OCI-LY3 (cell line): ENCODE measurements at regions not wholly inside any gene's neighbourhood (a gene's known extent, or its start where the extent isn't known, plus 50 kb on each side); places are given as distances from the start of the nearest gene placed in this dataset.

Source experiments
- H2AFZ ChIP-seq: fragments of 200-600, 300-600 bp; shearing (Covaris generic); 2 replicates; pipeline ENCODE4 v1.6.0; 2014; ENCODE audit warnings: antibody characterized with exemption, low read depth, low read length
- H3K27ac ChIP-seq: fragments of 200-600, 300-600 bp; sonication (generic); 2 replicates; pipeline ENCODE4 v1.5.1; 2014; ENCODE audit warnings: mild to moderate bottlenecking, low read length, moderate library complexity, mixed read lengths
- H3K27me3 ChIP-seq: fragments of 200-600, 300-600 bp; sonication (generic); 2 replicates; pipeline ENCODE4 v1.6.1; 2014; ENCODE audit warnings: low read depth, low read length, mixed read lengths
- H3K36me3 ChIP-seq: fragments of 200-600, 300-600 bp; sonication (generic); replicated peaks from 2 replicates; pipeline ENCODE3; 2014; ENCODE audit warnings: low read depth, low read length, mixed read lengths
- H3K4me1 ChIP-seq: fragments of 300-600, 200-600 bp; sonication (generic); 2 replicates; pipeline ENCODE4 v1.6.1; 2014; ENCODE audit warnings: low read length, mixed read lengths
- H3K4me2 ChIP-seq: fragments of 200-600, 300-600 bp; sonication (generic); 2 replicates; pipeline ENCODE4 v1.6.1; 2014; ENCODE audit warnings: low read length, mixed read lengths
- H3K4me3 ChIP-seq: fragments of 300-600, 200-600 bp; sonication (generic); 2 replicates; pipeline ENCODE4 v1.5.1; 2014; ENCODE audit warnings: antibody characterized with exemption, mild to moderate bottlenecking, low read length, moderate library complexity
- H3K79me2 ChIP-seq: fragments of 300-600, 200-600 bp; shearing (Covaris generic); 2 replicates; pipeline ENCODE4 v1.6.1; 2014; ENCODE audit warnings: mild to moderate bottlenecking, low read length, mixed read lengths
- H3K9ac ChIP-seq: fragments of 300-600, 200-600 bp; shearing (Covaris generic); 2 replicates; pipeline ENCODE4 v1.6.0; 2014; ENCODE audit warnings: mild to moderate bottlenecking, low read length, moderate library complexity
- H3K9me3 ChIP-seq: fragments of 200-600, 300-600 bp; shearing (Covaris generic); 2 replicates; pipeline ENCODE4 v1.6.1; 2014; ENCODE audit warnings: low read length, mixed read lengths; ENCODE audit not compliant: insufficient read depth
- H4K20me1 ChIP-seq: fragments of 200-600, 300-600 bp; sonication (generic); 2 replicates; pipeline ENCODE4 v1.6.1; 2016; ENCODE audit warnings: low read length, mixed read lengths; ENCODE audit not compliant: insufficient read depth
- EZH2phosphoT487 ChIP-seq: fragments of 200-600 bp; shearing (Covaris generic); IDR thresholded peaks from 2 replicates; pipeline ENCODE4 v1.6.1; 2018; ENCODE audit warnings: antibody characterized with exemption, mixed run types, low read depth
- TF ChIP-seq, protein P1 (sequence below): fragments of 200-600, 300-600 bp; sonication (generic); IDR thresholded peaks from 2 replicates; pipeline ENCODE4 v1.5.1; 2014; ENCODE audit warnings: antibody characterized with exemption, low read length, low read depth

DNA sequence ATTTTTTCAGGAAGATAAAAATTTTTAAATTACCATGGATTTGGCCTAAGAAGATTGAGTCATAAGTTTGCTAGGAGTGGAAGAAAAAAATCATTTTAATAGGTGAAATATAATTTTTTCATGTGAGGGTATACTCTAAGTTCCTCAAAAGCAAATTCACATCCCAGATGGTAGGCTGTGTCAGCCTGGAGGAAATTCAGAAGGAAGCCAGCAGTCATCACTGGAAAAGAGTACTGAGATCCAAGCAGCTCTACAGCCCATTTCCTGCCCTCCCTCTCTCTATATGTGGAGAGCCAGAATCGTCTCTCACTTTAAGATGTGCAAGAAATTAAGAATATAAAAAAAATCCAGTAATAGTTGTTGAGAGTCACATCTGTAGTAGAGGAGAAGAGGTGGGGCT lies 126.5 kb upstream of the CDH18 start:
- no peaks in the 10 kb centered on the region for H3K27me3 ChIP-seq
- H4K20me1 ChIP-seq, result no peaks in the 10 kb centered on the region
- H3K9me3 ChIP-seq, result no peaks in the 10 kb centered on the region
- H3K79me2 ChIP-seq, result no peaks in the 10 kb centered on the region
- TF ChIP-seq EZH2phosphoT487, result no peak
- TF ChIP-seq, protein P1, sequence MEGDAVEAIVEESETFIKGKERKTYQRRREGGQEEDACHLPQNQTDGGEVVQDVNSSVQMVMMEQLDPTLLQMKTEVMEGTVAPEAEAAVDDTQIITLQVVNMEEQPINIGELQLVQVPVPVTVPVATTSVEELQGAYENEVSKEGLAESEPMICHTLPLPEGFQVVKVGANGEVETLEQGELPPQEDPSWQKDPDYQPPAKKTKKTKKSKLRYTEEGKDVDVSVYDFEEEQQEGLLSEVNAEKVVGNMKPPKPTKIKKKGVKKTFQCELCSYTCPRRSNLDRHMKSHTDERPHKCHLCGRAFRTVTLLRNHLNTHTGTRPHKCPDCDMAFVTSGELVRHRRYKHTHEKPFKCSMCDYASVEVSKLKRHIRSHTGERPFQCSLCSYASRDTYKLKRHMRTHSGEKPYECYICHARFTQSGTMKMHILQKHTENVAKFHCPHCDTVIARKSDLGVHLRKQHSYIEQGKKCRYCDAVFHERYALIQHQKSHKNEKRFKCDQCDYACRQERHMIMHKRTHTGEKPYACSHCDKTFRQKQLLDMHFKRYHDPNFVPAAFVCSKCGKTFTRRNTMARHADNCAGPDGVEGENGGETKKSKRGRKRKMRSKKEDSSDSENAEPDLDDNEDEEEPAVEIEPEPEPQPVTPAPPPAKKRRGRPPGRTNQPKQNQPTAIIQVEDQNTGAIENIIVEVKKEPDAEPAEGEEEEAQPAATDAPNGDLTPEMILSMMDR, result no peak
- H3K4me1 ChIP-seq, result no peaks in the 10 kb centered on the region
- no peak overlapping the region for H2AFZ ChIP-seq
- no peak overlapping the region for H3K27ac ChIP-seq
- H3K4me2 ChIP-seq, result no peak overlapping the region
- H3K4me3 ChIP-seq, result no peak overlapping the region
- no peaks in the 10 kb centered on the region for H3K36me3 ChIP-seq
- no peak overlapping the region for H3K9ac ChIP-seq

DNA sequence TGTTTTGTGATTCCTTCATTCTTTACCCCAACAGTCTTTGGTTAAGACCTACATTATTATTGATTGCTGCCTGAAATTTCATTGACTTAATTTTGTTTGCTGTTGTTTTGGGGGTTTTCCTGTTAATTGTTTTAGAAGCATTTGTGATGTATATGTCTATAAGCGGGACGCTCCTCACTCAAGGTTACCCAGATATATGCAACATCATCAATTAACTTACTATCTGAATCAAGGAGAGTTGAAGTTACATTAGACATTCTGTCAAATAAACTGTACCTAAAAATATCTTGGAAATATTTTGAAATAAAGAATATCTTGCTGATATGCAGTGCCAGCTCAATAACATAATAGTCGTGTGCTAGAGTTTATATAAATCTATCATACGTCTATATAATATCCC lies 125.9 kb upstream of the CDH18 start:
- H3K36me3 ChIP-seq, result no peaks in the 10 kb centered on the region
- no peaks in the 10 kb centered on the region for H3K9me3 ChIP-seq
- no peak overlapping the region for H3K4me3 ChIP-seq
- no peak overlapping the region for H3K4me2 ChIP-seq
- H2AFZ ChIP-seq, result no peak overlapping the region
- H3K4me1 ChIP-seq, result no peaks in the 10 kb centered on the region
- no peak overlapping the region for H3K9ac ChIP-seq
- no peak for TF ChIP-seq EZH2phosphoT487
- TF ChIP-seq, protein P1, result no peak
- H3K27ac ChIP-seq, result no peak overlapping the region
- no peaks in the 10 kb centered on the region for H4K20me1 ChIP-seq
- no peaks in the 10 kb centered on the region for H3K27me3 ChIP-seq
- H3K79me2 ChIP-seq, result no peaks in the 10 kb centered on the region

DNA sequence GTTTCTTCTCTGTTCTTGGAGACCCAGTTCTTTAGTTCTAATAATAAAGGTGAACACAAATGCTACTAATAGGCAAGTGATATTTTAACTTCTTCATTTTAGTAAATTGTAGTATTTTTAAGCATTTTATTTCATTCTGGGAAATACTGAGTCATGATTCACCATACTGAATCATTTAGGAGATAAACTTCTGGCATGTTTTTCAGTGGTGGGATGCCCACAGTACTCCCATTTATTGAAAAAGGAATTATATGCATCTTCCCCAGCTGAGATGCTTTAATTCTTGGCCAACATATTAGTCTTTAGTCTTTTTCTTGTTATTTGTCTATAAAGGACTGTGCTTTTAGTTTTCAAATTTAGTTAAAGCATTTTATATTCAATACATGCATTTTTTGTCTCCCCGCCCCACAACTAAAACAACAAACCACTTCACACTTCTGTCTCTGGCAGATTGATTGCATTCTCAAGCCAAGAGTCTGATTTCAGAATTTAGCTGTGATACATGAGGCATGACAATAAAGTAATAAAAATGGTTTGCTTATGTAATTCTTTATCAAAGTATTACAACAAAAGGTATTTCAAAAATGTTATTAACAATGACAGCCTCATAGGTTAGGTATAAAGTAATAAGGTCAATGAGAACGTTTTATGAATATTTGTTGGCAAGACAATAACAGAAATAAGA lies 125.2 kb upstream of the CDH18 start:
- no peaks in the 10 kb centered on the region for H3K36me3 ChIP-seq
- H4K20me1 ChIP-seq, result no peaks in the 10 kb centered on the region
- H3K4me2 ChIP-seq, result no peak overlapping the region
- H2AFZ ChIP-seq, result no peak overlapping the region
- H3K27ac ChIP-seq, result no peak overlapping the region
- no peaks in the 10 kb centered on the region for H3K79me2 ChIP-seq
- TF ChIP-seq, protein P1, result no peak
- no peak for TF ChIP-seq EZH2phosphoT487
- no peaks in the 10 kb centered on the region for H3K4me1 ChIP-seq
- no peak overlapping the region for H3K4me3 ChIP-seq
- H3K9me3 ChIP-seq, result no peaks in the 10 kb centered on the region
- H3K9ac ChIP-seq, result no peak overlapping the region
- H3K27me3 ChIP-seq, result no peaks in the 10 kb centered on the region

DNA sequence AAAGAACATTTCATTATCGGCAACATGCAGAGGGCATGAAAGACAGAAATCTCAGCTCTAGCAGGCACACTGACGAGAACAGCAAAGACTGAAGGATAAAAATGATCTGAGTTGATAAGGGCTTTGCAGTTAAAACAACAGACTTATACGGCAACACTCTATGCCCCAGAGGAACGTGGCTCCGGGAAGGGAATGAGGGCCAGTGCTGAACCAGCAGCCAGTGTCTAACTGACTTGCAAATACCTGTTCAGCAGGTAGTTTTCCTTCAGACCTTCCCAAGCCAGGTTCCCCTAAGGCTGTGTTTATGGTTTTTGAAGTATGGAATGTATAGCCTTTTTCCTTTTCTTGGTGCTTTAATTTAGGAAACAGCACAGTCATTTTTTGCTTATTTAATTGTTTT lies 121.3 kb upstream of the CDH18 start:
- H3K36me3 ChIP-seq, result no peaks in the 10 kb centered on the region
- H3K27ac ChIP-seq, result no peak overlapping the region
- H3K9me3 ChIP-seq, result no peaks in the 10 kb centered on the region
- H3K79me2 ChIP-seq, result no peaks in the 10 kb centered on the region
- no peaks in the 10 kb centered on the region for H4K20me1 ChIP-seq
- TF ChIP-seq, protein P1, result no peak
- TF ChIP-seq EZH2phosphoT487, result no peak
- H3K4me3 ChIP-seq, result no peak overlapping the region
- no peaks in the 10 kb centered on the region for H3K4me1 ChIP-seq
- H3K27me3 ChIP-seq, result no peaks in the 10 kb centered on the region
- H2AFZ ChIP-seq, result no peak overlapping the region
- H3K4me2 ChIP-seq, result no peak overlapping the region
- H3K9ac ChIP-seq, result no peak overlapping the region
